ENCODE measurements at regions not wholly inside any gene's neighbourhood (a gene's known extent, or its start where the extent isn't known, plus 50 kb on each side); places are given as distances from the start of the nearest gene placed in this dataset.

DNA sequence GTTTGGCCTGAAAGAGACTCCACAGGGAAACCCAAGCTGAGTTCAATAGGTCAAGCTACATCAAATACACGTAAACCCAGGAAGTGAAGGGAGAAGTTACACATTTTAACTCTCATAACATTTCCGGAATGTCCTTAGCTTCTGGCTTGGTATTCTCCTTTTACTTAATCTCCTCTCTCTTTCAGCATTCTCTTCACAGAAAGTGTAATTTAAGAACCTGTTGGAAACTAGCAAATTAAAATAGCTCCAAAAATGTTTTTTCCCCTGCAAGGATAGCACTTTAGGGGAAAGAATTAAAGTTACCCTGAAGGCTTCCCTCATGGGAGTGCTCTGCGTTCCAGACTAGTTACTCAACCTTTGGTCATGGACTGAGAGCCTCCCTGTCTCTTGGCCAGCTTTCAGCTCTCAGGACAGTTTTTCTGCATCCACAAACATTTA is 292.7 kb upstream of the TARS1 start:
- Histone ChIP-seq H3K27ac (peak overlapping the region; percentile 84), H3K4me1 (peaks cover 19% of the 10 kb centered on the region), H3K9me3 (replicated peaks) (no peaks in the 10 kb centered on the region), H3K4me3 (peak overlapping the region; percentile 23), H3K36me3 (no peaks in the 10 kb centered on the region), H3K27me3 (no peaks in the 10 kb centered on the region)
- peak; percentile 65 to 69 for DNase-seq

DNA sequence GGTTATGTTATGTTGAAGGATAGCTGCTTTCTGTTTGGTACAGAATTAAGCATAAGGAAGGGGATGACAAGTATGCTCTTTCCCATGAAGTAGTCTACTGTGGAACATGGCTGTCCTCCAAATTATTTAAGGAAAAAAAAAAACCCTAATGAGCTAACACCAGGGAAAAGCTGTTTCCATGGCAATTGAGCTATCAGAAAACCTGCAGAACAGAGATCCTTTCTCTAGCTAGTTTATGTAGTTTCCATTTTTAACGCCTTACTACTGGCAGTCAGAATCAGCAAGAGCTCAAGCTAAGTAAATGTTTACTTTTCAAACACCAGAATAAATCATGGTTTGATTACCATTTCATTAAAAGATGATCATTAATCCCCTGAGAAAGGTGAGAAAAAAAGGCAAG is 287.4 kb upstream of the TARS1 start:
- H3K4me3 ChIP-seq, result no peak overlapping the region
- H3K9me3 ChIP-seq (replicated peaks), result no peaks in the 10 kb centered on the region
- H3K36me3 ChIP-seq, result no peaks in the 10 kb centered on the region
- DNase-seq, result no peak
- H3K4me1 ChIP-seq, result peaks cover 5% of the 10 kb centered on the region
- H3K27ac ChIP-seq, result no peak overlapping the region
- no peaks in the 10 kb centered on the region for H3K27me3 ChIP-seq

DNA sequence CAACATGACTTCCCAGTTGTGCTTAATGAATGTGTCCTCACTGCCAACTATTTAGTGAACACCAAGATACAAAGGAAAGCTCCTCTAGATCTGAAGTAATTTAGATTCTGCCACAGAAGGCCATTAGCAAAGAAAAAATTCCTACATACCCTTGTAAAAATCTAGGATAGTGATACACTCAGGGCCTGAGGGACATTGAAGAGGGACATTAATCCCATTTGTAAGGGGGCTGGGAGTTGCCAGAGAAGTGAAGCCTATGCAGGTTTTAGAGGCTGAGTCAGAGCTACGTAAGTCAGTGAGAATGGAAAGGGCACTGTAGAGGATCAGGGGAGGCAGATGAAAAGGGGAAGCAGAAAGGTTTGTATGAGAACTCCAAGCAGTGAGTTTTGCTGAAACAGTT is 286.9 kb upstream of the TARS1 start:
- Histone ChIP-seq H3K4me3 (no peak overlapping the region), H3K27me3 (no peaks in the 10 kb centered on the region), H3K36me3 (no peaks in the 10 kb centered on the region), H3K4me1 (peaks cover under 1% of the 10 kb centered on the region), H3K27ac (no peak overlapping the region), H3K9me3 (replicated peaks) (no peaks in the 10 kb centered on the region)
- no peak for DNase-seq

DNA sequence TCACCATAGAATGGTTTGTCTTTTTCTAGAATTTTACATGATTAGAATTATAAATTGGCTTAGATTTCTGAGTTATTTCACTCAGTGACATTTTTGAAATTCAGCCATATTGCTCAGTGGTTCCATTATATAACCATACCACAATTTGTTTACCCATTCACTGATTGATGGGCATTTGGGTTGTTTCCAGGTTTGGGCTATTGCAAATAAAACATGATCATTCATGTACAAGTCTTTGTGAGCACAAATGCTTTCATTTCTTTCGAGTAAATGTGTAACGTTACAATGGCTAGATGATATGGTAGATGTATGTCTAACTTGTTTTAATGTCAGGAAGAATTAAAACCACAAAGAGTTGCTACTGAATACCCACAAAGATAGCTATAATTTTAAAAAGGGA is 279.9 kb upstream of the TARS1 start:
- no peaks in the 10 kb centered on the region for H3K27me3 ChIP-seq
- H3K4me1 ChIP-seq, result no peaks in the 10 kb centered on the region
- H3K36me3 ChIP-seq, result no peaks in the 10 kb centered on the region
- DNase-seq, result no peak
- no peaks in the 10 kb centered on the region for H3K9me3 ChIP-seq (replicated peaks)
- no peak overlapping the region for H3K4me3 ChIP-seq
- H3K27ac ChIP-seq, result no peak overlapping the region

DNA sequence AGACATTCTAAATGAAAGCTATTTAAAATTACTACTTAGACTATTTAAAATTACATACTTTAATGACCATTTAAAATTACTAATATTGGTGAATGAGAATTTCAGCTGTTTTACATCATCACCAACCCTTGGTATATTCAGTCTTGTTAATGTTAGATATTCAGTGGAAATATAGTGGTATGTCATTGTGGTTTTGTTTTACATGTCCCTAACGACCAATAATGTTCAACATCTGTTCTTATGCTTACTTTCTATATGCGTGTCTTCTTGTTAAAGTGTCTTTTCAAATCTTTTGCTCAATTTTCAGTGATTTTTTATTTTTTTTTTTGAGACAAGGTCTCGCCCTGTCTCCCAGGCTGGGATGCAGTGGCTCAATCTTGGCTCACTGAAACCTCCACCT is 279.3 kb upstream of the TARS1 start:
- no peaks in the 10 kb centered on the region for H3K9me3 ChIP-seq (replicated peaks)
- no peaks in the 10 kb centered on the region for H3K27me3 ChIP-seq
- no peak overlapping the region for H3K4me3 ChIP-seq
- H3K27ac ChIP-seq, result no peak overlapping the region
- H3K4me1 ChIP-seq, result no peaks in the 10 kb centered on the region
- no peak for DNase-seq
- no peaks in the 10 kb centered on the region for H3K36me3 ChIP-seq

DNA sequence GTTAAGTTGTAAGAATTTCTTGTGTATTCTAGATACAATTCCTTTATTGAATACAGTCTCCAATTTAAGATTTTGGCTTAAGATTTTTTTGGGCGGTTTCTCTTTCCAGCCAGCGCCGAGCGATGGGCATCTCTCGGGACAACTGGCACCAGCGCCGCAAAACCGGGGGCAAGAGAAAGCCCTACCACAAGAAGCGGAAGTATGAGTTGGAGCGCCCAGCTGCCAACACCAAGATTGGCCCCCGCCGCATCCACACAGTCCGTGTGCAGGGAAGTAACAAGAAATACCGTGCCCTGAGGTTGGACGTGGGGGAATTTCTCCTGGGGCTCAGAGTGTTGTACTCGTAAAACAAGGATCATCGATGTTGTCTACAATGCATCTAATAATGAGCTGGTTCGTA is 278.7 kb upstream of the TARS1 start:
- Histone ChIP-seq H3K27me3 (no peaks in the 10 kb centered on the region), H3K9me3 (replicated peaks) (no peaks in the 10 kb centered on the region), H3K27ac (no peak overlapping the region), H3K36me3 (no peaks in the 10 kb centered on the region), H3K4me1 (no peaks in the 10 kb centered on the region), H3K4me3 (no peak overlapping the region)
- no peak for DNase-seq

DNA sequence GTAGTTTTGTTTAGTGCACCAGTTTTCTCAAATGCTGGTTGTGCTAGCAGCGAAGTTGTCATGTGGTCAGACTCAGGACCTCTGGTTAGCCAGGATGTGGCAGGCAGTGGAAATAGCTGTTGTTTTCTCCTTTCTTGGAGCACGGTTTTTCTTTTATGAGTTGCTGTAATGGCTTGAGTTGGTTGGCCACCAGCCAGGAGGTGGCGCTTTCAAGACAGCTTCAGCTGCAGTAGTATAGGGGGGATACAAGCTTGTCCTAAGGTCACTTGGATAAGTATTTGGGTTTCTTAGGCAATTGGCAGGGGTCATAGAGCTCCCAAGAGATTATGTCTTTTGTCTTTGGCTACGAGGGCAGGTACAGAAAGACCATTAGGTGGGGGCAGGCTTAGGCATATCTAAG is 274.2 kb upstream of the TARS1 start:
- no peaks in the 10 kb centered on the region for H3K4me1 ChIP-seq
- H3K27me3 ChIP-seq, result no peaks in the 10 kb centered on the region
- H3K4me3 ChIP-seq, result no peak overlapping the region
- no peaks in the 10 kb centered on the region for H3K9me3 ChIP-seq (replicated peaks)
- DNase-seq, result peak; percentile 17 to 36
- no peaks in the 10 kb centered on the region for H3K36me3 ChIP-seq
- H3K27ac ChIP-seq, result no peak overlapping the region

DNA sequence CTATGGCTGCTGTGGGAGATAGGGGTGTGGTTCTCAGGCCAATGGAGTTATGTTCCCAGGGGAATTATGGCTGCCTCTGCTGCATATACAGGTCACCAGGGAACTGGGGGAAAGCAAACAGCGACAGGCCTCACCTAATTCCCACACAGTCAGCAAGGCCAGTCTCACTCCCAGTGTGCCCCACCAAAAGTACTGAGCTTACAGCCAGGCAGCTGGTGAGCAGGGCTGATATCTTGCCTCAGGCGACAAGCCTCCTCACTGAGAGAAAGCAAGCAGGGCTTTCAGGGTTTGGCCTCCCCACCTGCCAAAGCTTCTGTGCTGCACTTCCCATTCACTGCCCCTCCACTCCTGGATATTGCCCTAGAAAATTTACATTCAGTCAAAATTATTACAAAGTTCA is 273.8 kb upstream of the TARS1 start:
- Histone ChIP-seq H3K27me3 (no peaks in the 10 kb centered on the region), H3K27ac (no peak overlapping the region), H3K4me3 (no peak overlapping the region), H3K4me1 (no peaks in the 10 kb centered on the region), H3K36me3 (no peaks in the 10 kb centered on the region), H3K9me3 (replicated peaks) (no peaks in the 10 kb centered on the region)
- peak; percentile 64 to 69 for DNase-seq

DNA sequence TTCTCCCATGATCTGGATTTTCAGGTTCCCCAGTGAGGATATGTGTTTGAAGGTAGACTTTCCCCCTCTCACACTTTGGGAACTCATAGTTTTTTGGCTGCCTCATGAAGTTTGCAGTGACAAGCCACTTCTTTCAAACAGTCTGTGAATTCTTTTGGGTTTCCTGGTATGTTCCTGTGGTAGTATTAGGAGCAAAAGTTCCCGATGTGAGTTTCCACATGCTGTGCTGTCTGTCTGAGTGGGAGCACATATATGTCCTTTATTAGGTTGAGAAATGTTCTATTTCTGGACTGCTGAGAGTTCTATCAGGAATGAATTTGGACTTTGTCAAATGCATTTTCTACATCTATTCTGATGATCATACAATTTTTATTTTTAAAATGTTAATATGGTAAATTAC is 273.2 kb upstream of the TARS1 start:
- Histone ChIP-seq H3K9me3 (replicated peaks) (no peaks in the 10 kb centered on the region), H3K27ac (no peak overlapping the region), H3K27me3 (no peaks in the 10 kb centered on the region), H3K36me3 (no peaks in the 10 kb centered on the region), H3K4me1 (no peaks in the 10 kb centered on the region), H3K4me3 (no peak overlapping the region)
- no peak for DNase-seq

DNA sequence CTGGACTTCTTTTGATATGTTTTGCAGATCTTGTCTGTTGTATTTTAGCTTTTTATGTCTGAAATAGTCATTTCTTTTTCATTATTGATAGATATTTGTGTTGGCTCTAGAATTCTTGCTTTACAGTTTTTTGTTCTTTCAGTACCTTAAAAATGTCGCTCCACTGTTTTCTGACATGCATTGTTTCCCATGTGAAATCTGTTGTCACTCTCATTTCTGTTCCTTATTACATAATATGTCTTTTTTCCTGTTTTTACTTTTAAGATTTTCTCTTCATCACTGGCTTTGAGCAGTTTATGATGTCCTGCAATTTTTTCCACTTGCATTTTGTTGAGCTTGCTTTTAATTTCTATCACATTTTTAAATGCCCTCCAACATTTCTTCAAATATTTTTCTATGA is 270.4 kb upstream of the TARS1 start:
- no peaks in the 10 kb centered on the region for H3K27me3 ChIP-seq
- DNase-seq, result no peak
- H3K4me3 ChIP-seq, result no peak overlapping the region
- no peaks in the 10 kb centered on the region for H3K4me1 ChIP-seq
- no peak overlapping the region for H3K27ac ChIP-seq
- H3K9me3 ChIP-seq (replicated peaks), result no peaks in the 10 kb centered on the region
- H3K36me3 ChIP-seq, result no peaks in the 10 kb centered on the region

DNA sequence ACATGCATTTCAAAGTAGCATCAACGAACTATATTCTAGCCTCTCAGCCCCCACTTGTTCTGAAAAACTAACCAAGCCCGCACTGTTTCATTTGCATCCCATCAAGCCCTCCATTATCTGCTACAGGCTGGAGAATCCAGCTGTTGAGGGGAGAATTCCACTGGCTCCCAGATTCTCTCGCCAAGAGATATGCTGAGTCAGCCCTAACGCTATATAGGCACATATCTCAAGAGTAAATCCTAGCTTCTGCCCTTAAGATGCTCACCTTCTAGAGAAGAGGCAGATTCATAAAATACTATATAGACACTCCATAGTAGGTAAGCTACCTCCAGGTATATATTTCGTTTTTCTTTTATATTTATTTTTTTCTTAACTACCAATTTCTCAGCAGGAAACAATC is 266.4 kb upstream of the TARS1 start:
- H3K4me3 ChIP-seq, result no peak overlapping the region

DNA sequence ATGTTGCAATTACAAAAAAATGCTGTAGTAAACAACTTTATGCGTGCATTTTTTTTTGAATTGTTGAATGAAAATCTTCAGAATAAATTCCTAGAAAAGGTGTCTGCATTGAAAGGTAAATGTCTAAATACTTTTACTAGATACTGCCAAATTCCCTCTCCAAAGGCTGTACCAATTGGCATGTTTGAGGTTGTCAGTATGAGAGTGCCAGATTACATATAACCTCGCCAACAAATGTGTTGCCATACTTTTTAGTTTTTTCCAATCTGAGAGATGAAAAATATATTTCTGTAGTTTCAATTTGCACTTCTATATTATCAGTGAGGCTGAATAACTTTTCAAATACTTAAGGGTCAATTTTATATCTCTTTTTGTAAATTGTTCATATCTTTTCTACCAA is 261.5 kb upstream of the TARS1 start:
- H3K27me3 ChIP-seq, result no peaks in the 10 kb centered on the region
- no peaks in the 10 kb centered on the region for H3K4me1 ChIP-seq
- H3K4me3 ChIP-seq, result no peak overlapping the region
- H3K9me3 ChIP-seq (replicated peaks), result no peaks in the 10 kb centered on the region
- H3K36me3 ChIP-seq, result no peaks in the 10 kb centered on the region
- H3K27ac ChIP-seq, result no peak overlapping the region
- DNase-seq, result no peak

More for the DNA sequence above, 266.4 kb upstream of the TARS1 start:
- Histone ChIP-seq H3K4me1 (no peaks in the 10 kb centered on the region), H3K27ac (no peak overlapping the region), H3K27me3 (no peaks in the 10 kb centered on the region), H3K36me3 (no peaks in the 10 kb centered on the region), H3K9me3 (replicated peaks) (no peaks in the 10 kb centered on the region)
- no peak for DNase-seq

DNA sequence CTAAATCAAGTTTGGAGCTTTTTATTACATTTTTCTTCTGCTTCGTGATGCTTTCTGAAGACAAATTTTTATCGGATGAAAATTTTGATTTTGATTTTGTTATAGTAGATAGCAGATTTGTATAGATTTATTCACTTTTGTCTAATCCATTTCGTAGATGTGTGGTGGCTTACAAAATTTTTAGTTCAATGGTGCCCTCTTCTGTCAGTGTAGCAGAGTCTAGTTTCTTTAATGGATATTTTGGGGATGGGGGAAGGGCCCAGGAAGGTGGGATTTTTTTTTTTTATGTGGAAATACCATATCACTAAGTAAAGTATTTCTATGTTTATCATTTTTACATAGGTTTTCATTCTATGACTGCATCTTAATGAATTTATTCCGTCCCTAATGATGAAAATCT is 259.9 kb upstream of the TARS1 start:
- H3K4me1 ChIP-seq, result no peaks in the 10 kb centered on the region
- H3K27ac ChIP-seq, result no peak overlapping the region
- H3K27me3 ChIP-seq, result no peaks in the 10 kb centered on the region
- no peaks in the 10 kb centered on the region for H3K9me3 ChIP-seq (replicated peaks)
- no peaks in the 10 kb centered on the region for H3K36me3 ChIP-seq
- no peak overlapping the region for H3K4me3 ChIP-seq
- peak in 1 of 2 experiments; percentile 49 for DNase-seq

DNA sequence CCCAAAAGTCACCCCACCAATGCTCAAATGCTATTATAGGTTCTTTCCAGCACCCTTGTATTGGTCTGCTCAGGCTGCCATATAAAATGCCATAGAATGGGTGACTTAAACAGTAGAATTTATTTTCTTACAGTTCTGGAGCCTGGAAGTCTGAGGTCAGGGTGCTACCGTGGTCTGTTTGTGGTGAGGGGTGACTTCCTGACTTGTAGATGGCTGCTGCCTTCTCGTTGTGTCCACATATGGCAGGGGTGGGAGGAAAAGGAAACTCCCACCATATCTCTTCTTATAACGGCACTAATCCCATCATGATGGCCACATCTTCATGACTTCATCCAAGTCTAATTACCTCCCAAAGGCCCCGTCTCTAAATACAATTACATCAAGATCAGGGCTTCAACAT is 257.8 kb upstream of the TARS1 start:
- Histone ChIP-seq H3K9me3 (replicated peaks) (no peaks in the 10 kb centered on the region), H3K27ac (no peak overlapping the region), H3K27me3 (no peaks in the 10 kb centered on the region), H3K36me3 (no peaks in the 10 kb centered on the region), H3K4me1 (no peaks in the 10 kb centered on the region), H3K4me3 (no peak overlapping the region)
- no peak for DNase-seq

DNA sequence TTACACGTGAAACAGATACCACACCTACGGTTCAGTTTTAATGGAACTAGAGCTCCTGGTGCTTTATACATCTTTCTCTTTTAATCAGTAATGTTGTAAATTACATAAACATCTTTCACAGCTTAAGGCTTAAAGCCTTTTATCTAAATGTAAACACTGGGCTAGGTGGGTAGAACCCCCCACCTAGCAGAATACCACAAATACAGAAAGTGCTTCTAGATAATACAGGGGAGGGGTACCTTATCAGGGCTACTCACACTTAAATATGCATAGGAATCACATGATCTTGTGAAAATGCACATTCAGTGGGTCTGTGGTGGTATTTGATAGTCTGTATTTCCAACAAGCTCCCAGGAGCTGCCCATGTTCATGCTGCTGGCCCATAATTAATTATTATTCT is 256.4 kb upstream of the TARS1 start:
- Histone ChIP-seq H3K4me3 (no peak overlapping the region), H3K9me3 (replicated peaks) (no peaks in the 10 kb centered on the region), H3K27me3 (no peaks in the 10 kb centered on the region), H3K36me3 (no peaks in the 10 kb centered on the region), H3K27ac (no peak overlapping the region), H3K4me1 (no peaks in the 10 kb centered on the region)
- no peak for DNase-seq

DNA sequence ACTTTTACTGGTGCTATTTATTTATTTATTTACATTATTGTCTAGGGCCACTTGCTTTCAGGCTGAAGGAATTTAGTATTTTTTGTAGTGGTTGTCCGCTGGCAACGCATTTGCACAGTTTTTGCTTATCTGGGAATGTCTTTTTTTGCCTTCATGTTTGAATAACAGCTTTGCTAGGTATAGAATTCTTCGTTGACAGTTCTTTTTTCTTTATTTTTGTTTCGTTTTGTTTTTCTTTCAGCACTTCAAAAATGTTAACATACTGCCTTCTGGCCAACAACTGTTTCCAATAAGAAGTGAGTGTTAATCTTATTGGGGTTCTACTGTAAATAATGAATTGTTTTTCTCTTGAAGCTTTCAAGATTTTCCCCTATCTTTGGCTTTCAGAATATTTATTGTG is 252.7 kb upstream of the TARS1 start:
- no peaks in the 10 kb centered on the region for H3K27me3 ChIP-seq
- H3K4me1 ChIP-seq, result no peaks in the 10 kb centered on the region
- no peaks in the 10 kb centered on the region for H3K36me3 ChIP-seq
- H3K4me3 ChIP-seq, result no peak overlapping the region
- H3K27ac ChIP-seq, result no peak overlapping the region
- H3K9me3 ChIP-seq (replicated peaks), result no peaks in the 10 kb centered on the region
- DNase-seq, result no peak

DNA sequence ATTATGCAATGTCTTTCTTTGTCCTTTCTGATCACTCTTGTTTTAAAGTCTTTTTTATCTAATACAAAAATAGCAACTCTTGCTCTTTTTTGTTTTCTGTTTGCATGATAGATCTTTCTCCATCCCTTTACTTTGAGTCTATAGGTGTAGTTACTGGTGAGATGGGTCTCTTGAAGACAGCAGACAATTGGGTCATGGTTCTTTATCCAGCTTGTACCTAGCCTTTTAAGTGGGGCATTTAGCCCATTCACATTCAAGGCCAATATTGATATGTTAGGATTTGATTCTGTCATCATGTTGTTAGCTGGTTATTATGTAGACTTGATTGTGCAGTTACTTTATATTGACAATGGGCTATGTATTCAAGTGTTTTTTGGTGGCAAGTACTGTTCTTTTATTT is 245.9 kb upstream of the TARS1 start:
- H3K27ac ChIP-seq, result no peak overlapping the region
- H3K4me3 ChIP-seq, result no peak overlapping the region
- H3K9me3 ChIP-seq (replicated peaks), result no peaks in the 10 kb centered on the region
- no peaks in the 10 kb centered on the region for H3K4me1 ChIP-seq
- DNase-seq, result no peak
- no peaks in the 10 kb centered on the region for H3K27me3 ChIP-seq
- H3K36me3 ChIP-seq, result no peaks in the 10 kb centered on the region

All from SJCRH30 (cell line).